A673 (cell line): ENCODE measurements at regions not wholly inside any gene's neighbourhood (a gene's known extent, or its start where the extent isn't known, plus 50 kb on each side); places are given as distances from the start of the nearest gene placed in this dataset.

Source experiments
- BruUV-seq: library from RNA; stranded (reverse); fragments of 400-500 nt; replicated peaks from 2 replicates; lab custom pipeline; 2021; lab: Mats Ljungman, UMichigan
- CTCF ChIA-PET: fragments of 300-600 bp; sonication (Branson Sonifier 250); formaldehyde crosslinking; loops from one replicate; lab custom pipeline; 2022; ENCODE audit warnings: antibody characterized with exemption; lab: Charles Lee
- POLR2A ChIA-PET: fragments of 300-600 bp; sonication (Branson Sonifier 250); formaldehyde crosslinking; loops from one replicate; lab custom pipeline; 2022; ENCODE audit warnings: antibody characterized with exemption; ENCODE audit not compliant: low non-redundant PET; lab: Charles Lee
- DNase-seq: peaks from one replicate; pipeline ENCODE4 v3.0.0-alpha.2; 2015; ENCODE audit warnings: low spot score
- H3K27ac ChIP-seq: fragments of 200-600 bp; sonication (generic); 2 replicates; pipeline ENCODE4 v1.5.1; 2016; ENCODE audit warnings: mixed run types, low read depth, mild to moderate bottlenecking, mixed read lengths, antibody characterized with exemption, low read length; ENCODE audit not compliant: poor library complexity, severe bottlenecking
- H3K27me3 ChIP-seq: fragments of 200-600 bp; sonication (generic); replicated peaks from 2 replicates; pipeline ENCODE4 v1.6.1; 2017; ENCODE audit warnings: mixed run types, low read depth, mild to moderate bottlenecking, mixed read lengths, antibody characterized with exemption, low read length; ENCODE audit not compliant: insufficient read depth, poor library complexity
- H3K36me3 ChIP-seq: fragments of 200-600 bp; sonication (generic); 2 replicates; pipeline ENCODE4 v1.6.1; 2016; ENCODE audit warnings: mixed run types, mild to moderate bottlenecking, mixed read lengths, antibody characterized with exemption, low read length; ENCODE audit not compliant: insufficient read depth, poor library complexity, severe bottlenecking
- H3K4me1 ChIP-seq: fragments of 200-600 bp; sonication (generic); 2 replicates; pipeline ENCODE4 v1.6.1; 2017; ENCODE audit warnings: mixed run types, mild to moderate bottlenecking, mixed read lengths, antibody characterized with exemption, low read length; ENCODE audit not compliant: insufficient read depth, poor library complexity, severe bottlenecking
- H3K4me3 ChIP-seq: fragments of 200-600 bp; sonication (generic); 2 replicates; pipeline ENCODE4 v1.5.1; 2016; ENCODE audit warnings: low read depth, mixed run types, mild to moderate bottlenecking, mixed read lengths, low read length; ENCODE audit not compliant: poor library complexity, severe bottlenecking
- H3K9me3 ChIP-seq: fragments of 200-600 bp; sonication (generic); 2 replicates; pipeline ENCODE4 v1.6.1; 2016; ENCODE audit warnings: mixed run types, low read depth, mild to moderate bottlenecking, mixed read lengths, antibody characterized with exemption, low read length; ENCODE audit not compliant: poor library complexity, severe bottlenecking
- CTCF ChIP-seq: fragments of 300-800, 200-600 bp; sonication (generic); conservative IDR thresholded peaks from 2 replicates; pipeline ENCODE4 v1.5.1; 2017; ENCODE audit warnings: low read depth, mild to moderate bottlenecking, antibody characterized with exemption, low read length, moderate library complexity, mixed read lengths
- EZH2 ChIP-seq: fragments of 200-600 bp; sonication (generic); IDR thresholded peaks from 2 replicates; pipeline ENCODE4 v1.6.1; 2017; ENCODE audit warnings: borderline replicate concordance, low read depth, mild to moderate bottlenecking, mixed read lengths, antibody characterized with exemption, low read length; ENCODE audit not compliant: poor library complexity, severe bottlenecking
- intact Hi-C: fragments of 100-400 bp; cut with micrococcal nuclease; formaldehyde crosslinking; loops from one replicate; pipeline ENCODE4 v1.10.0; 2022; ENCODE audit not compliant: unreplicated experiment

GRCh38 chr5:100249211-100249883, 285.8 kb upstream of the FAM174A start:
- BruUV-seq = no TSS peak
- H3K4me3 ChIP-seq = no peak overlapping the region
- no peaks in the 10 kb centered on the region for H3K9me3 ChIP-seq
- H3K27me3 ChIP-seq = no peaks in the 10 kb centered on the region
- no peaks in the 10 kb centered on the region for H3K4me1 ChIP-seq
- ChIA-PET POLR2A (no interaction called here), CTCF (no interaction called here)
- no peak for DNase-seq
- no peaks in the 10 kb centered on the region for H3K36me3 ChIP-seq
- intact Hi-C loops = no loop called here
- H3K27ac ChIP-seq = no peak overlapping the region
- TF ChIP-seq EZH2 = no peak
- TF ChIP-seq CTCF = no peak

GRCh38 chr5:100232736-100233135, 302.4 kb upstream of the FAM174A start:
- peaks cover 9% of the 10 kb centered on the region for H3K9me3 ChIP-seq
- no peak overlapping the region for H3K27ac ChIP-seq
- CTCF ChIA-PET = no interaction called here
- POLR2A ChIA-PET = no interaction called here
- intact Hi-C loops = no loop called here
- H3K4me1 ChIP-seq = no peaks in the 10 kb centered on the region
- no peak for DNase-seq
- TF ChIP-seq EZH2 (no peak), CTCF (no peak)
- BruUV-seq = no TSS peak
- H3K36me3 ChIP-seq = no peaks in the 10 kb centered on the region
- no peaks in the 10 kb centered on the region for H3K27me3 ChIP-seq
- no peak overlapping the region for H3K4me3 ChIP-seq

GRCh38 chr5:100188778-100189177, 346.4 kb upstream of the FAM174A start:
- Histone ChIP-seq H3K27ac (no peak overlapping the region), H3K4me3 (no peak overlapping the region), H3K4me1 (no peaks in the 10 kb centered on the region), H3K36me3 (no peaks in the 10 kb centered on the region), H3K27me3 (no peaks in the 10 kb centered on the region), H3K9me3 (peaks cover 8% of the 10 kb centered on the region)
- BruUV-seq = no TSS peak
- intact Hi-C loops = no loop called here
- POLR2A ChIA-PET = no interaction called here
- peak; percentile 0 for DNase-seq
- TF ChIP-seq EZH2 (no peak), CTCF (no peak)
- CTCF ChIA-PET = no interaction called here
